Glomerular visceral epithelial cell (primary cell): ENCODE measurements at regions not wholly inside any gene's neighbourhood (a gene's known extent, or its start where the extent isn't known, plus 50 kb on each side); places are given as distances from the start of the nearest gene placed in this dataset.

ENCODE experiments used
- DNase-seq: peaks from one replicate; pipeline ENCODE4 v3.0.0-alpha.2; 2016; ENCODE audit errors: extremely low spot score

DNA sequence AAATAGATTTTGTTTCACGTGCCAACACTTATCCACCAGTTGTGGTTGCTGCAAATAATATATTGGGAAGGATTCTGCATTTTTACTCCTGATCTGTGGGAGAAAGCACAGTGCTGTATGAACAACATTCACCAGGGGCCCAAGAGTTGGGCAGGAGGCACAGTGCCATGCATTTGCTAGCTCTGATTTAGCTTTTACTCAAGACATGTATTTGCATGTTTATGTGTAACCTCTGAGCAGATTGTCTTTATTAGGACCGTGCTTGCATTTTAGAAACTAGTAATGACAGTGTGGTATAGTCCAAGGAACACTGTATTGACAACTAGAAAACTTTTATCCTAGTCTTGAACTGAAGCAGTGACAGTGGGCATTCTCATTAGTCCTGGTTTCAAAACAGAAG is 133.9 kb upstream of the B3GALT2 start:
- no peak for DNase-seq

DNA sequence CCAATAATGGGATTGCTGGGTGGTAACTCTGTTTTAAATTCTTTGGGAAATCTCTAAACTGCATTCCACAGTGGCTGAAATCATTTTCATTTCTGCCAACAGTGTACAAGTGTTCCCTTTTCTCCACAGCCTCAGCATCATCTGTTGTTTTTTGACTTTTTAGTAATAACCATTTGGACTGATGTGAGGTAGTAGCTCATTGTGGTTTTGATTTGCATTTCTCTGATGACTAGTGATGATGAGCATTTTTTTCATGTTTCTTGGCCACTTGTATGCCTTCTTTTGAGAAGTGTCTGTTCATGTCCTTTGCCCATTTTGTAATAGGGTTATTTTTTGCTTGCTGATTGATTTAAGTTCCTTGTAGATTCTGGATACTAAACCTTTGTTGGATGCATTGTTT is 131.9 kb upstream of the B3GALT2 start:
- no peak for DNase-seq

DNA sequence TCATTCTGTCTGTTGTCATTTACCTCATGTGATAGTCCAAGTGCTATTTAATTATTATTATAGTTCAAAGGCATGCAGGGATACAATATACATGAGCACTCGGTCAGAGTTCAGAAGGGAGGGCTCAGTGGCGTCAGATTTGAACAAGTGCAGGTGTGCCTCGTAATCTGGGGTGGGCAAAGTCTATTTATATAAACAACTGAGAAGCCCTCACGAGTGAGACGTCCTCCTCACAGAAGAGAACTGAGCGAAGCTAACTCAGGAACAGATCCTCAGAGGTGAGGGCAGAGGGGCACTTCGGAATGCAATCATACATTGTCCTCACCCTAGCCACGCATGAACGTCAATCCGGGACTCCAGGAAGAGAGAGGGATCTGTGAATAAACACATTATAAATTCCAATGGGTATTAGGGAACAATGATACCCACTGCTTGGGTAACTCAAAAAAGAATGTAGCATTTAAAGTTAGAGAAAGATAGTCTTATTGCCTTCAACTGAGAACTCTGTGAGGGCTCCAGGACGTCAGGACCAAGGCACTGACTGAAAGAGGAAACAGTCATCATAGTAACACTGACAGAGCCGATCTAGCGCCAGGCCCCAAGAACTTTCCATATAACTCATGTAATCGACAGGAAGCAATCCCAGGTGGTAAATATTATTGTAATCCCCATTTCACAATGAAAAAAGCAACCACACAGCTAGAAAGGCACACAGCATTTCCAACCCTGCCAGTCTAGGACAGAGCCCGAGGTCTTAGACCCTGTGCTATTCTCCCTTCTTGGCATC is 127.1 kb upstream of the B3GALT2 start:
- DNase-seq = no peak

DNA sequence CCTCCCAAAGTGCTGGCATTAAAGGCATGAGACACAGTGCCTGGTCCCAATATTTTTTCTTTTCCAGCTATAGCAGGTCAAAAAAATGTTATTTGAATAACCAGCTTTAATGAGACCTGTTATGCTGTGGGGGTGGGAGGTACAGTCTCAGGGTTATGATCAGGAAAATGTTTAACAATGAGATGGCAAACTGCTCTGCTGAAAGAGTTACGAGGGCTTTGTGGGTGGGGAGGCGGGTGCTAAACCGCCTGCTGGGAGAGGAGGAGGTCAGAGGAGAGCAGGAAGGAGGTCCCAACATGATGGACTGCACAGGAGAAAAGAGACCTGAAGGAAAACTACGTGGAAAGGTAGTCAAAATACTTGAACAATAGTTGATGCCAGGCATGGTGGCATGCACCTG is 126.0 kb upstream of the B3GALT2 start:
- no peak for DNase-seq

DNA sequence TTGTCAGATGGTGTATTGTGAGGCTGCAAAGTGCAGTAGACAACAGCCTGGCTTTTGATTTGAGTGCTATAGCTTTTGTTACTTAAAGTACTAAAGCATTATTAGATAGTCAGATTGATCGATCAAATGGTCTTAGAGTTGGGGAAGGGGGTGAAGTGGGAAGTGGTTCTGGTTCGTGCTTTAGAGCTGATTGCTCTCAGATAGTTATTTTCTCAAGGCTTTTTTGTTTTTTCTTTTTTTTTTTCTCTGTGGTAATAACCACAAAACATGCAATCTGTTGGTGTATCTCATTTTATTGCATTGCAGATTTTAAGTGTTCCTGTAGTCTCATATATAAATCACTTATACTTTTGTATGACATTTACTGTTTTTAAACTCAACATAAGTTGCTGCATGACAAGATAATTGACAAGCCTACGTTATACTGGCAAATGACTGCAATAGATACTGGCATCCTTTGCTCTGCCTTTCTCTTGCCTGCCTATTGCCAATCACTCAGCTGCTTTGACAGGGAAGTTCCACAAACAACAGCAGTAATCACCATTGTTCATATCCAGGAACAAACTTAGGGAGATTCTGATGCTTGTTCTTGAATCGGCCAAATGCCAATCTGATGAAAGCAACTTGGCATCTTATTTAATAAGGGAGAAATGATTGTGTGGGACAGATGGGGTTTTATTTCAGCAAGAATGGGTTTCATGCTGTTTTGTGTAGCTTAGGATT is 125.0 kb upstream of the B3GALT2 start:
- DNase-seq = no peak

DNA sequence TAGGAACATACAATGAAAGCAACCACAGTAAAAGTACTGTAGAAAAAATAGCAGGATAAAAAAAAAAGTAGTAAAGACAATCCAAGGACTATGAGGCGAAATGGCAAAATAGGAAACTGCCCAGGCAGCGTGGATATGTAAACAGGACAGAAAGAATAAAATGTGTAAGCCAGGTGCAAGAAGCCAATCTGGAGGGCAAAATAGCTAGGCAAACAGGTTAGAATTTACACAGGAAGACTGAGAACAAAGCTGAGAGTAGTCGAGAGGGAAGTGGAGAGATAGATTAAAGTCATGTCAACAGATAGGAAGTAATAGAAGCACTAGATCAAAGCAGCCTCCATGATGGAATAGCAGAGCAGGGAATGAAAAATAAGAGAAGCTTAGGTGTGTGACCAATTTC is 124.2 kb upstream of the B3GALT2 start:
- no peak for DNase-seq

DNA sequence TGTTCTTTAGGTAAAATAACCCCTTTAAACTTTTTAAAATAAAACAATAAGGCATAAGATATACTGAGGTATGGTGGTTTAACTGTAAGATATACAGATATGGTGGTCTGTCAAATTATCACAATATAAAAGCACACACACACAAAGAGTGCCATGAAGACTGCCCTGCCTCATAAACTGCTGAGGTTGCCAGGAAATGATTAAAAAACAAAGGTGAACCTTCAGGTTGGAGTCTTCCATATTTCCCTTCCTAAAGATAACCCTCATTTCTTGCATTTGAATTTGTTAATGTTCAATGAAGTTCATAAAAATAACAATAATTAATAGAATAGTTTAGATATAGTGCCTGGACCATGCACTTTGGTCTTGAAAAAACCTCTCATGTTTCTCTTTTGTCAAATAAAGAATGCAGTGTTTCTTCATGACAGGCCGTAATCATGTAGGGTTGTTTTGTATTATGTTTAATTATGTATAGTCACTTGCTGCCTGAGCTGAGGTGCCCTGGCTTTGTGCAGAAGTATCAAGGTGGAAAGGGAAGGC is 123.6 kb upstream of the B3GALT2 start:
- no peak for DNase-seq

DNA sequence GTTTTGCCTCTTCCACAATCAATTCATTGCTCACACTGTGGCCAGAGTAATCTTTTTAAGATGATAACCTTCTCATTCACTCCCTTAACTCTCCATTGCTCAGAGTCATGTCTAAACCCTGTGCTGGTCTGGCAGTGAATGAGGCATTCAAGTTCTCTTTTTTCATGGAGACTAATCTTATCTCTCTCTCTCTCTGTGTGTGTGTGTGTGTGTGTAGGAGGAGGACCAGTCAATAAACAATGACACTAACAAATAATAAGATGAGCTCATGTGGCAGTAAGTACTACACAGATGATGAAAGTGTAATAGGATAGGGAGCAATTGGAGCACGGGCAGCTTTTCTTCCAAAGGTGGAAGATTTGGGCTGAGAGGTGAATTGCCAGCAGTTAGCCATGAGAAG is 122.0 kb upstream of the B3GALT2 start:
- no peak for DNase-seq

DNA sequence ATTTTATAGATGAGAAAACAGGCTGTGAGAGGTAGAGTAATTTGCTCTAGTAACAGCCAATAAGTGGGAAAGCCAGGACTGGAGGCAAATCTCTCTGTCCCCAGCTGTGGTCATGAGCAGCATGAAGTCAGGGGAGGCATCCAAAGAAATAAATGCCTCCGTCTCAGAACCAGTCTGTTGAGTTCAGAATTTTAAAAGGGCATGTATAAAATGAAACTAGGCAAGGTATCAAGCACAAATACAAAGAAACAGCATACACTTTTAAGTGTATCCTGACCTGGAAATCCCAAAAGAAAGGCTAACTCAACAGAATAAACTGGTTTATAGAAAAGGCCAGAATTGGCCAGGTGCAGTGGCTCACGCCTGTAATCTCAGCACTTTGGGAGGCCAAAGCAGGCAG is 120.0 kb upstream of the B3GALT2 start:
- no peak for DNase-seq
